Memory B cell (primary cell): ENCODE measurements at regions not wholly inside any gene's neighbourhood (a gene's known extent, or its start where the extent isn't known, plus 50 kb on each side); places are given as distances from the start of the nearest gene placed in this dataset.
"Not testable (repeated sequence)": the region's sequence is repeated elsewhere in the genome, so short reads cannot be mapped to it uniquely, and the experiment has no call there.

ENCODE experiments used
- ATAC-seq: fragments of 150-1000 bp; cut with Tn5 transposase; 2 replicates; pipeline ENCODE4 v1.10.0; 2021; ENCODE audit warnings: low read depth, mild to moderate bottlenecking, moderate library complexity
- DNase-seq, 2 donors: peaks; one replicate each; pipeline ENCODE4 v3.0.0; 2022; ENCODE audit warnings: low spot score in 2 of 2
- H3K27ac Mint-ChIP-seq: one replicate; pipeline ENCODE4 v1.8.0; 2022; ENCODE audit warnings: mild to moderate bottlenecking, moderate library complexity, mixed read lengths
- H3K27me3 Mint-ChIP-seq: one replicate; pipeline ENCODE4 v1.8.0; 2022; ENCODE audit warnings: mixed read lengths
- H3K36me3 Mint-ChIP-seq: one replicate; pipeline ENCODE4 v1.8.0; 2022; ENCODE audit warnings: mild to moderate bottlenecking, mixed read lengths
- H3K4me1 Mint-ChIP-seq: one replicate; pipeline ENCODE4 v1.8.0; 2022; ENCODE audit warnings: mixed read lengths
- H3K4me3 Mint-ChIP-seq: one replicate; pipeline ENCODE4 v1.8.0; 2022; ENCODE audit warnings: mild to moderate bottlenecking, moderate library complexity, mixed read lengths
- H3K9me3 Mint-ChIP-seq: one replicate; pipeline ENCODE4 v1.8.0; 2022; ENCODE audit warnings: mixed read lengths

DNA sequence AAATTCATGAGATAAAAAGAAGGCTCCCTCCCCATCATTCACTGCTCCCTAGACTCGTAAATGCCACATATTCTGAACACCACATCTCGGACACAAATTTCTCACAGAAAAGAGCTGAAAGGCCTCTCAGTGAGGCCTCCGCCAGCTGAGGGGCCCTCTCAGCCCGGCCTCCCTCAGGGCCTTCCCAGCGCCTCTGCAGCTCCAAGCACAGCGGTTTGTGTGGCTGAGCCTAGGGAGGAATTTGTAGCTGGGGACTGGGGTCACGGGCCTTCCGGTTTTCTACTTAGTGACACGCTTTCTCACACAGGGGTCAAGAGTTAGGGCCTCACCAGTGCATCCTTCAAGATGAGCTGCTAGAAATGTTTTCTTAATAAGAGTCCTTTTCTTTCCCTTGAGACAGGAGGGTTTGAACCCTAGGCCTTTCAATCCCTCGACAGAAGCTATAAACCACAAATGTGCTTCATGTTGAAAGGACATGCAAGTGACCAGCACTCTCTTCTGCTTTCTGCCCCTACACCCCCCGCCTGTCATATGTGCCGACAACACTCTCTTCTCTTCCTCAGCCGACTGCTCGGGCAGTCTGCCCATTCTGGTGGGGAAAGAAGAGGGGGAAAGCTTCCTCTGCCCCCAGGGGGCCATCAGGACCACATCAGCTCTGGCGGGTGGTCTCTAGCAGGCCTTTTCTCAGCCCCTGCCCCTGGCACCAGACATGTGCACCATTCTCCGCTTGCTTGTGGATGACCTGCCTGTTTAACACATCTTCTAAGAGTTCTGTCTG is 104.9 kb downstream of the CHIC2 start:
- H3K27me3 Mint-ChIP-seq, result no peaks in the 10 kb centered on the region
- H3K9me3 Mint-ChIP-seq, result no peaks in the 10 kb centered on the region
- H3K4me1 Mint-ChIP-seq, result no peaks in the 10 kb centered on the region
- ATAC-seq, result no peak
- H3K36me3 Mint-ChIP-seq, result no peaks in the 10 kb centered on the region
- no peak for DNase-seq
- no peak overlapping the region for H3K27ac Mint-ChIP-seq
- H3K4me3 Mint-ChIP-seq, result no peak overlapping the region

DNA sequence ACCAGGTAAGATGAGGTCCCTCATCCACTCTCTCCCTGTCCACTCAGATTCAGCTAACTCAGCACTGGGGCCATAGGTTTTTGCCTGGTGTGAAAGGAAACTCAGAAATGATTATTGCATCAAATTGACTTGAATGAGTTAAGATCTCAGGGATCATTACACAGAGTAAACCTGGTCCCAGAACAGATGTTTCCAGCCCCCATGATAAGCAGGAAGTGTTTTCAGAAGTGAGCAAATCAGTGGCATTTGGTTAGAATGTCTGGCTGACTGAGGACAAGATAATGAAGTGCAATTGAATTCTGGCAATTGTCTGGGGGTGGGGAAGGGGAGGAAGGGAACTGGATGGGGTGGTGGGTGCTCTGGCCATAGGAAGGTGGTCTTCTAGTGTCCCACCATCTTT is 108.0 kb downstream of the CHIC2 start:
- Mint-ChIP-seq H3K27ac (no peak overlapping the region), H3K27me3 (no peaks in the 10 kb centered on the region), H3K4me3 (no peak overlapping the region), H3K4me1 (no peaks in the 10 kb centered on the region), H3K9me3 (no peaks in the 10 kb centered on the region), H3K36me3 (no peaks in the 10 kb centered on the region)
- DNase-seq (no peak), ATAC-seq (no peak)

DNA sequence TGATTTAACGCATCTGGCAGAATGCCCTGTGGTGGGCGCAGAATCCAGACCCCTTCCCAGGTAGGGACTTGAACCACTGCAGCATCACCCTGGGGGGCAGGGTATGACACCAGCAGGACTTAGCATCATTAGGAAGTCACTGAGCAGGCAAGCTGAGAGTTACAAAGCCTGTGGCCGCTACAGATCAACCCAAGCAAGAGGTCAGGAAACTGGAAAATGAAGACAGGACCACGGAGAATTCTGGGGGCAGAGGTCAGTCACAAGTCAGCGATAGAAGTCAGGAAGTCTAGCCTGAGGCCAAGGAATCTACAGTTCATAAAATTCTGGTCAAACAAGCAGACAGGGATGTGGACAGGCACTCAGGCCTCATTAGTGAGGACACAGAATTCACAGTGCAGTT is 108.4 kb downstream of the CHIC2 start:
- H3K4me1 Mint-ChIP-seq, result no peaks in the 10 kb centered on the region
- H3K27ac Mint-ChIP-seq, result no peak overlapping the region
- H3K27me3 Mint-ChIP-seq, result no peaks in the 10 kb centered on the region
- no peak overlapping the region for H3K4me3 Mint-ChIP-seq
- H3K9me3 Mint-ChIP-seq, result no peaks in the 10 kb centered on the region
- ATAC-seq, result no peak
- no peaks in the 10 kb centered on the region for H3K36me3 Mint-ChIP-seq
- DNase-seq, result no peak

DNA sequence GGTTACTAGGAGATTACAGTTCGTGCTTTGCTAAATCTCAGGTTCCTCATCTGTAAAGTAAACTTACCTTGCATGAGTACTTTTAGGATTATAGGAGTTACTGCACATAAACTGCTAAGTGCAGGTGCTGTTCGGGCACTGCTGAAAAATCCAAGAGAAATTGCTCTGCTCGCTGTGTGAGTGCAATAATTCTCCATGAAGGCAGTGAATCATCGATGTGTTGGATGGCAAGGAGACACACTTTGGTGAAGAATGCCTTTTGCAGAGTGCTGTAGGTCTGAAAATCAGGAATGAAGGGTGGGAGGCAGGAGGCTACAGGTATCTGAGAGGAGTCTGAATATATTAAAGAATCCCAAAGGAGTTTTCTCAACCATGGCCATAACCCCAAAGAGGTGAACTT is 113.0 kb downstream of the CHIC2 start:
- DNase-seq (no peak), ATAC-seq (no peak)
- H3K36me3 Mint-ChIP-seq, result no peaks in the 10 kb centered on the region
- no peak overlapping the region for H3K27ac Mint-ChIP-seq
- peaks cover 4% of the 10 kb centered on the region for H3K27me3 Mint-ChIP-seq
- no peak overlapping the region for H3K4me3 Mint-ChIP-seq
- H3K9me3 Mint-ChIP-seq, result no peaks in the 10 kb centered on the region
- H3K4me1 Mint-ChIP-seq, result no peaks in the 10 kb centered on the region

DNA sequence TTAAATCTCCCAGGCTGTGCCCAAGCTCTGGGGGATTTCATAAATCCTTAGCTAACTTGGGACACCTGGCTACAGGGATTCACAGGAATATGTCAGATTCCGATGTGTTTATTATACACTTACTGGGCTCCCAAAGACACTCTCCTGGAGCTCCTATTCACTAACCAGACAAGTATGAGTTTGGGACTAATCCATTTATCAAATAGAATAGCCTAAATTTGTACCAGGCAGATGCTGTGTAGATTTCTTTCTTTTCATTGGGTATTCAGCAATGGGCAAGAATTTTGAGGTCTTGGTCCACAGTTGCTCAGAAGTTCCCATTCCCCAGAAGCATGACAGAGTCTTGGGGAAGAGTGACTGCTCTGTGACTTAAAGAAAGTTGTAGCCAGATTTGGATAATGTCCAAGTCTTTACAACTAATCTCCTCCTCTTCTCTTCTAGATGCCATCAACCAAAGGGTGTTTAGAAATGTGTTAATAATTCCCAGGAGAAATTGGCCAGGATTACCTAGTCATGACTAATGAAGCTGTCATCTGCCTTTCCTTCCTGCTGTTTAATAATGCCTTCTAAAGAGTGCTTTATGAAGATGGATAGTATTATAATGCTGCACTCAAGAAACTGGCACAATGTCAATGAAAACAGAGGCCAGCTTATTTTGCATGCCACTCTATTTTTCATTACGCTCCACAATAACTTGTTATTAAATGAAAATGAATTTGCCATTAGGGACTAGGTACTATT is 120.9 kb downstream of the CHIC2 start:
- Mint-ChIP-seq H3K27me3 (peaks cover 4% of the 10 kb centered on the region), H3K27ac (no peak overlapping the region), H3K36me3 (no peaks in the 10 kb centered on the region), H3K9me3 (peaks cover 4% of the 10 kb centered on the region), H3K4me1 (no peaks in the 10 kb centered on the region), H3K4me3 (no peak overlapping the region)
- ATAC-seq (no peak), DNase-seq (no peak)

DNA sequence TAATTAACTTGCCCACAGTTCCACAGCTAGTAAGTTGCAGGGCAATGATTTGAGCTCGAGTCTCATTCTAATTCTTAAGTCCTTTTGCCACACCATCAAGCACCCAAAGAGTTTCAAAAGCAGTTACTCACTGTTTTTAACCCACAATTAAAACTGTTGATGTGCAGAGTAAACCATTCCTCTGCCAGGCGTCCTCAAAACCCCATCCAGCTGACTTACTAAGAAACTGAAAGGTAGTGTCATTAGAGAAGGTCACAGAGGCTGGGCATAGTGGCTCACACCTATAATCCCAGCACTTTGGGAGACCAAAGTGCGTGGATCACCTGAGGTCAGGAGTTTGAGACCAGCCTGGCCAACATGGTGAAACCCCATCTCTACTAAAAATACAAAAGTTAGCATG is 121.7 kb downstream of the CHIC2 start:
- DNase-seq (no peak), ATAC-seq (no peak)
- H3K36me3 Mint-ChIP-seq, result no peaks in the 10 kb centered on the region
- H3K27ac Mint-ChIP-seq, result no peak overlapping the region
- no peaks in the 10 kb centered on the region for H3K4me1 Mint-ChIP-seq
- H3K4me3 Mint-ChIP-seq, result no peak overlapping the region
- H3K9me3 Mint-ChIP-seq, result peaks cover 4% of the 10 kb centered on the region
- peaks cover 3% of the 10 kb centered on the region for H3K27me3 Mint-ChIP-seq

DNA sequence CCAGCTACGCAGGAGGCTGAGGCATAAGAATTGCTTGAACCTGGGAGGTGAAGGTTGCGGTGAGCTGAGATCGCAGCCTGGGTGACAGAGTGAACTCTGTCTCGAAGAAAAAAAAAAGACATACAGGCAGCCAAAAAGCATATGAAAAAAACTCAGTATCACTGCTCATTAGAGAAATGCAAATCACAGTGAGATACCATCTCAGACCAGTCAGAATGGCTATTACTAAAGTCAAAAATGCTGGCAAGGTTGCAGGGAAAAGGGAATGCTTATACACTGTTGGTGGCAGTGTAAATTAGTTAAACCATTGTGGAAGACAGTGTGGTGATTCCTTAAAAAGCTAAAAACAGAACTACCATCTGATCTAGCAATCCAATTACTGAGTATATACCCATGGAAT is 123.1 kb downstream of the CHIC2 start:
- DNase-seq (no peak), ATAC-seq (no peak)
- peaks cover 4% of the 10 kb centered on the region for H3K9me3 Mint-ChIP-seq
- H3K27ac Mint-ChIP-seq, result no peak overlapping the region
- no peaks in the 10 kb centered on the region for H3K4me1 Mint-ChIP-seq
- H3K4me3 Mint-ChIP-seq, result no peak overlapping the region
- H3K36me3 Mint-ChIP-seq, result no peaks in the 10 kb centered on the region
- peaks cover 3% of the 10 kb centered on the region for H3K27me3 Mint-ChIP-seq

DNA sequence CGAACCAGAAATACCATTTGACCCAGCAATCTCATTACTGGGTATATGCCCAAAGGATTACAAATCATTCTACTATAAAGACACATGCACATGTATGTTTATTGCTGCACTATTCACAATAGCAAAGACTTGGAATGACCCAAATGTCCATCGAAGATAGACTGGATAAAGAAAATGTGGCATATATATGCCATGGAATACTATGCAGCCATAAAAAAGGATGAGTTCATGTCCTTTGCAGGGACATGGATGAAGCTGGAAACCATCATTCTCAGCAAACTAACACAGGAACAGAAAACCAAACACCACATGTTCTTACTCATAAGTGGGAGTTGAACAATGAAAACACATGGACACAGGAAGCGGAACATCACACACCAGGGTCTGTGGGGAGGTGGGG is 124.5 kb downstream of the CHIC2 start:
- H3K9me3 Mint-ChIP-seq, DNase-seq, H3K27ac Mint-ChIP-seq, H3K4me3 Mint-ChIP-seq, H3K4me1 Mint-ChIP-seq, H3K27me3 Mint-ChIP-seq, H3K36me3 Mint-ChIP-seq, ATAC-seq: not testable (repeated sequence)

DNA sequence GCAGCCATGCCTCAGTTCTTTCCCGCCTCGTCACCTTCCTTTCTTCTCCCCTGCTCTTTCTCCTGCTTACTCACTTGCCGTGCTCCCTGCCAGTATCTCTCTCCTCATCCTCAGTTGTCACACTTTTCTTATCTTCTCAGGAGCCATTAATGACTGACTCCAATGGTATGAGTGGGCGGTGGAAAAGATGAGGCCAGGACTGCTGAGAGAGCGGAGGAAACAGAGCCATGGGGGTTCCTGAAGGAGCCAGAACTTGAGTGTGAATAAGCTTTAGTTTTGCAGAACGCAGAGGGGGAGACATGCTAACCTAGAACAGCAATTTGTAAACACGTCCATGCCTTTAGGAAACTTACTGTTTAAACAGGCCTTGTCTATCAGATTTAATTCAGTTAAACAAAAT is 126.5 kb downstream of the CHIC2 start:
- DNase-seq, result no peak
- Mint-ChIP-seq H3K4me1 (no peaks in the 10 kb centered on the region), H3K36me3 (no peaks in the 10 kb centered on the region), H3K27me3 (peaks cover 3% of the 10 kb centered on the region), H3K9me3 (peaks cover 4% of the 10 kb centered on the region), H3K27ac (no peak overlapping the region), H3K4me3 (no peak overlapping the region)
- no peak for ATAC-seq

DNA sequence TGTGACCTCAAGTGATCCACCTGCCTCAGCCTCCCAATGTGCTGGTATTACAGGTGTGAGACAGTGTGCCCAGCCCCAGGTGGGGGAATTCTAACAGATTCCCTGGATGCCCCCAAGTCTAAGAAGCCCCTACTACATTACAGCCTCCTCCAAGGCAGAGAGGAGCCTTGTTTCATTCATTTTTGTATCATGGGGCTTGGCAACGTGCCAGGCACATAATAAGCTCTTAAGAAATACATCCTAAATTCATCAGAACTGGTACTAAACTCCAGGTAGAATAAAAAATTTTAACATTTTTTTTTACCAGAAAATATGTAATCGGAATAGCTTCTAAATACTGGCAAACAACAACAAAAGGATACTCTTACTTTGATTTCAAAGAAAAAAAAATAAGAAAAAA is 127.1 kb downstream of the CHIC2 start:
- H3K4me1 Mint-ChIP-seq, result no peaks in the 10 kb centered on the region
- DNase-seq (no peak), ATAC-seq (no peak)
- H3K27me3 Mint-ChIP-seq, result peaks cover 3% of the 10 kb centered on the region
- H3K4me3 Mint-ChIP-seq, result no peak overlapping the region
- no peaks in the 10 kb centered on the region for H3K36me3 Mint-ChIP-seq
- no peak overlapping the region for H3K27ac Mint-ChIP-seq
- peaks cover 4% of the 10 kb centered on the region for H3K9me3 Mint-ChIP-seq

DNA sequence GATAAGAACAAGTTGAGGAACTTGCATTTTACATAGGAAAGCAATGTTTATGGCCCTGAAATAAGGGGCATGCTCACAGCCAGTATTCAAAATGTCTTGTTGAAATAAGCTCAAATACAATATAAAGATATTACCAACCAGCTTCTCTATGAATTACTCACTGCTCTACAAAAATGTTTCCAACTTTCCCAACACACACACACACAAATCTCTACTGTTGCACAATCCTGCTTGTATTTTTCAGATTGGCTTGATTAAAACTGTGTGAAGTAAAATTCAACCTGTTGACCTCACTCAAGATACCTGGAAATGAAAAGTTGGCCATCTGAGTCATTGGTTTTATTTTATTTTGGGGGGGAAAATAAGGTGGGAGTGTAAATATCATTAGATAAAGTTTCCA is 128.6 kb downstream of the CHIC2 start:
- ATAC-seq (no peak), DNase-seq (no peak)
- Mint-ChIP-seq H3K9me3 (peaks cover 4% of the 10 kb centered on the region), H3K4me3 (no peak overlapping the region), H3K27me3 (peaks cover 3% of the 10 kb centered on the region), H3K4me1 (no peaks in the 10 kb centered on the region), H3K36me3 (no peaks in the 10 kb centered on the region), H3K27ac (no peak overlapping the region)

DNA sequence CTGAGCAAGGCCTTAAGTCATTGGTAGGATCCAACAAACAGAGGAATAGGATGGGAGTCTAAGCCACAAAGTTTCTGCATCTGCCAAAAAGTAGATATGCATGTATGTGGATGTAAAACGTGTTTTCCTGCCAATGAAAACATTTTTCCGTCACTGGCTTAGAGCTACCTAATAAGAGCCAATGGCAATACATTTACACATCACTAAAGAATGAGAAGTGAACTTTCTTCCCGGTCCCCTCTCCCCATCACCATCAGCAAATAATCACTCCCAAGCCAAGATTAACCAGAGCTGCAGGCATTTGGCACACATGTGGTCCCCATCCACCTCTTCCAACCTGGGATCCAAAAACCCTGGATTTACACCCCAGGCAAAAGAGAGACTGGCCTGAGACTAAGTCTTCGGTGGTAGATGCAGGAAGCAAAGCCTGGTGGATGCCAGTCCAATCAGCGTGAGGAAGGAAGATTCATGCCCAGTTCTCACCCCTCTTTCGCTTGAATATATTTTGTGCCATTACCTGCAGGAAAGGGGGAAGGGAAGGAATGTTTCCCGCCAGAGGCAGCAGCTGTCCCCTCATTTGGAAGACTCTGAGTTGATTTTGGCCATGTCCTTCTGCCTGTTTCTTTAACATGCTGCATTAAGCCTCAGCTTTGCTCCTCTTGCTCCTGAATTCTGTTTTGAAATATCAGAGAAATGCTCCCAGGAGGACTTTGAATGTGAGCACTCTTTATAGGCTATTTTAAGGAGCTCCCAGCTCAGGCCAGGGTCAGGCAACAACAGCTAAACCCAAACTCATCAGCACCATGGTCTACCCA is 131.4 kb downstream of the CHIC2 start:
- H3K36me3 Mint-ChIP-seq, result no peaks in the 10 kb centered on the region
- H3K4me3 Mint-ChIP-seq, result no peak overlapping the region
- H3K9me3 Mint-ChIP-seq, result no peaks in the 10 kb centered on the region
- H3K4me1 Mint-ChIP-seq, result no peaks in the 10 kb centered on the region
- DNase-seq (no peak), ATAC-seq (no peak)
- no peak overlapping the region for H3K27ac Mint-ChIP-seq
- peaks cover 3% of the 10 kb centered on the region for H3K27me3 Mint-ChIP-seq

DNA sequence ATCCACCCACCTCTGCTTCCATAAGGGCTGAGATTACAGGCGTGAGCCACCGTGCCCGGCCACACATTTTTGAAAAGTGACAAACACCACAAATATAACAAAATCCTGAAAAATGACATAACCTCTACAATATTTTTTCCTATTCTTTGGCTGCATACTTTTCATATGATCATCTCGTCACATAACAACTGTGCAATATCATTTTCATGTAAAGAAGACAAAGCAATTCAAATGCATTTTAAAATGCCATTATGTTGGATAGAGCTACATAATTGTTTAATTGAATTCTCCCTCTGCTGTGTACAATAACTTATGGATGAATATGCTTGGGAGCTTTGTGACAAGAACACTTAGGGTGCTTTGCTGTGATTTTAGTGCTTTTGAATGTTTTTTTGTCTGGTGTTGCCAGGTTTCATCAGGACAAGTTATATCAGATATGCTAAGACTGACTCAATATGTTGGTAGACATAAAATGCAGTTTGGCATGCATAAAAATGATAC is 132.9 kb downstream of the CHIC2 start:
- peaks cover 2% of the 10 kb centered on the region for H3K27me3 Mint-ChIP-seq
- H3K36me3 Mint-ChIP-seq, result no peaks in the 10 kb centered on the region
- H3K9me3 Mint-ChIP-seq, result no peaks in the 10 kb centered on the region
- H3K4me1 Mint-ChIP-seq, result no peaks in the 10 kb centered on the region
- H3K27ac Mint-ChIP-seq, result no peak overlapping the region
- ATAC-seq (no peak), DNase-seq (no peak)
- no peak overlapping the region for H3K4me3 Mint-ChIP-seq
